Bone marrow (tissue), 2 donors: ENCODE measurements at regions not wholly inside any gene's neighbourhood (a gene's known extent, or its start where the extent isn't known, plus 50 kb on each side); places are given as distances from the start of the nearest gene placed in this dataset.

Experiments used
- DNase-seq, 2 donors: peaks; one replicate each; lab custom pipeline; 2025; lab: John Stamatoyannopoulos, UW

- no peak for DNase-seq
These were observed 271.2 kb upstream of the IRX2 start for GRCh38 chr5:3022665-3023064.

- no peak for DNase-seq
These were observed 268.9 kb upstream of the IRX2 start for GRCh38 chr5:3020426-3020825.

GRCh38 chr5:3019045-3019444, 267.6 kb upstream of the IRX2 start:
- DNase-seq: no peak

DNA sequence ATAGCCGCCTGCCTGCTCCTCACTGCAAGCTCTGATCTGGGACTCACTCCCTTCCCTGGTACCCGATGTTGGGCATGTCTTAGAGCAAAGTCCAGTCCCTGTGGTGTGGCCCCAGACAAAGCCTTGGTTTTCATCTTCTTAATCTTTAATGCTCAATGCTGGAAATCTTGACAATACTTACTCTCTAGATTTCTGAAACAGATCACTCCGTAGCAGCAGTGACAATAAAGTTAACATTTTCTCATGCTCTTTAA, 260.2 kb upstream of the IRX2 start:
- DNase-seq: no peak

GRCh38 chr5:3010953-3011763, 259.7 kb upstream of the IRX2 start:
- DNase-seq: no peak

DNA sequence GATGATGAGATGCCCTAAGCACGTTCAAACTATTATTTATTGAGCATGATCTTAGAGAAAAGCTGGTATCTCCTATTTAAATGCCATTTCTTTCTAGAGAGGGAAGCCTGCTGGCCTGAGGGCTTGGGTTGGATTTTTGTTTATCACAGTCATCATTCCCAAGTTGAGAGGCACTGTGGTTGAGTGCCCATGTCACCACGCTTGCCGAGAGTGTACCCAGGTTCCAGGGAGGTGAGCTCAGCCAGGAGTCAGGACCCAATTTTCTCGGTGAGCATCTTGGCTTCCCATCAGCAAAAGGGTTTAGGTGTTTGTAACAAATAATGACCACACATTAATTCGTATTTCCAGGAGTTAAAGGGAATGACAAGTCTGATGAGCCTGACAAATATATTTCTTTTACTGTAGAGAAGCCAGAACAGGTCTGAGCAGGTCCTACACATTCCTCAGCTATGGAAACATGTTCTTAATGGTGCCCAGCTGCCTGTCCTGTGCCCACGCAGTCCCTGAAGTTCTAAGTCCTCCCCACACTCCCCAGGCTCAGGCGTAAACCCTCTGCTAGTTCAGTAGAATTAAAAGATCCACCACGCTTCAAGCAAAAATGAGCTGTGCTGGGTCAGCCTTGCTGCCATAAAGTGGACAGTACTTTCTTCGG, 258.9 kb upstream of the IRX2 start:
- no peak for DNase-seq

- DNase-seq: no peak
These were observed 258.1 kb upstream of the IRX2 start for GRCh38 chr5:3009605-3010004.

DNA sequence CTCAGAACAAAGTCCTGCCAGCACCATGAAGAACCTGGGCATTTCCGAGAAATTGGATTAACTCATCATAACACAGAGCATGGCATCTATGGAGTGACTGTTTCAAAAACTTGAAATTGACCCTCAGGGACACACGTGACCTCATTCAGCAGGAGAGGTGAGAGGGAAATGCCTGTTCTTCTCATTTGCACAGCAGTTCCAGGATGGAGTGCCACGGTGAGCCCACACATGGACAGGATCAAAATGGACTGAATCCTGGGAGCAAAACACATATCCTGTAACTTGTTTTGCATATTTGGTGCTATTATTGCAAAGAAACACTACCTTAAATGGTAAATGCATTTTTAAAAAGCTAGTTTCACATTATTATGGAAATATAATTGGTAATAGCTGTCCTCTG, 256.1 kb upstream of the IRX2 start:
- no peak for DNase-seq

DNA sequence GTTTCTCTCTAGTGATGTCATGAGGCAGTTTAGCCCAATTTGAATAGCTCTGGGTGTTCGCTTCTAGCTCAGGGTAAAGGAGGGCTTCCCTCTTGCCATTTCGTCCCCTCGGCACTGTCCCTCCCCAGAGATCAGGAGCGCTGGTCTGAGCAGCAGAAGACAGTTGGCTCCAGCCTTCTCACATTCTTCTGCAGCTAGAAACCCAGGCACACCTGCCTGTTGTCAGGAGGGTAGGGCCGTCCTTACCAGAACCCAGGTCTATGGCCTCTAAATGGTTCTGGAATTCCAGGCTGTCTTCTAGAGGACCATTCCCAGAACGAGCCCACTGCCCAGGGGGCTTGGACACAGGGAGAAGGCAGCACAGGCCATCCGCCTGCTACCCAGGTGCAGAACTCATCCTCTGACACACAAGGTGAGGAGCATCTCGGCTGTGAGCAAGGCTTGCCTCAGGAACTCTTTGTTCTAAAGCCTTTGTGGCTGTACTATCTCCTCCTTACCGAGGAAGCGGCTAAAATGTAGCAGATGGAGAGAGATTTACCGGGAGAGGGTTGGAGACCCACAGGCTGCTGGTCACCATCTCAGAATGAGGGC, 255.6 kb upstream of the IRX2 start:
- no peak for DNase-seq

- no peak for DNase-seq
These were observed 255.0 kb upstream of the IRX2 start for GRCh38 chr5:3006526-3006925.

DNA sequence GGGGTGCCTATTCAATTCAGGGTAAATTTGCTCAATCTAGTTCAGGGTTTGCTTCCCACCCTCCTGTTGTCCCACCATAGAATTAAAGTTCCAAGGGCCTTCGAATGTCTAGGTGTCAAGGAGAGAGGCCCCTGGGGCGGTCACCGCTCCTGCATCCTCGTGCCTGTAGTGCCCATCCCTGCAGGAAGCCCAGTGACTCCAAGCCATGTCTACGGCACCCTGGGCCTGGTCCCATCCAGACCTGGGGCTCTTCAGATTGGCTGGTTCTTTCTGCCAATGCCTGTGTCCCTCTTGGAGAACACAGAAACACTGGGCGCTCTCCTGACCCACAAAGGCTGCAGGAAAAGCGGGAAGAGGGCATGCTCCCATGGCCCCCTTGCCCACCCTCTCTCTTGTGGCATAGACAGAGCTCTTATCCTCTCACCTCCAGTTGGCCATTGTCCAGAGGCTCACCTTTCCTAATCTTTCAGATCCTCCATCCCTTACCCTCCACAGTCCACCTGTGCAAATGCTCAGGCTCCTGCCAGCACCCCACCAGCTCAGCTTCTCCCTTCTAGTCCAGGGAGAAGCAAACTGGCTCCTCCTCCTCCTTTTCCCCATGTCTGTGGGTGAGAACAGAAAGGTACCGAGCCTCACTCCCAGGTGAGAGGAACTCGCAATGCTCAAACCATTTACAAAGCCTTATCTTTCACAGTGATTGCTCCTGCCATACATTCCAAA, 253.0 kb upstream of the IRX2 start:
- DNase-seq: no peak

GRCh38 chr5:3002230-3002629, 250.8 kb upstream of the IRX2 start:
- no peak for DNase-seq

GRCh38 chr5:3000631-3001030, 249.2 kb upstream of the IRX2 start:
- no peak for DNase-seq

DNA sequence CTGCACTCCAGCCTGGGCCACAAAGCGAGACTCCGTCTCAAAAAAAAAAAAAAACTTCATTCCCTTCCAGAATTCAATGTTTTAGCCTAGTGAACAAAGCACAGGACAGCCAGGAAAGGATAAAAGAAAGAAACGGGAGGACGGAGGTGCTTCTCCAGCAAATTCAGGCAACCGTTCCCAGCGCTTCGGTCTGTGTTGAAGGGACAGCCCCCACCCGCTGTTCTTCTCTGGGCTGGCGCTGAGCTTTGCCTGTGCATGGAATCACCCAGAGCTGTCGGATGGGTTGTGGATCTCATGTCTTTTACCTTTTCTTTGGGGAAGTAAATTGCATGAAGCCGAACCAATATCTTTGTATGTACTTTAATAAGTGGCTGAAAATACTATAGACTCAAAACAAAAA, 248.4 kb upstream of the IRX2 start:
- DNase-seq: no peak

DNA sequence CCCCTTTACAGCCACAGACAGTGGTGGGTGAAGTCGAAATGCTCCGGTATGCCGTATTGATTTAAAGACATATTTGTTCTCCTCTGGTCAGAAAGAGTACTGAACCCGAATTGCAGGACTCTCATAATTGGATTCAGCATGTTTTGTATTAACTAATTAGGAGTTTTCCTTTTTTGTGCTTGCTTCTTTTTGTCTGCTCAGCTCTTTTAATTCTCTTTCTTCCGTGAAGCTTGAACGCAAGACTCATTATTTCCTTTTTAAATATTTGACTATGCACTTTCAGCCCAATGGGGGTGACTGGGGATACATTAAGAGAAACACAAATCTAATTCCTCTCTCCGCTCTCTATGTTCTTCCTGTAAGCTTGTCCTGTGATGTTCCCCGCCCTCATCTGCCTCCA, 246.6 kb upstream of the IRX2 start:
- DNase-seq: no peak

DNA sequence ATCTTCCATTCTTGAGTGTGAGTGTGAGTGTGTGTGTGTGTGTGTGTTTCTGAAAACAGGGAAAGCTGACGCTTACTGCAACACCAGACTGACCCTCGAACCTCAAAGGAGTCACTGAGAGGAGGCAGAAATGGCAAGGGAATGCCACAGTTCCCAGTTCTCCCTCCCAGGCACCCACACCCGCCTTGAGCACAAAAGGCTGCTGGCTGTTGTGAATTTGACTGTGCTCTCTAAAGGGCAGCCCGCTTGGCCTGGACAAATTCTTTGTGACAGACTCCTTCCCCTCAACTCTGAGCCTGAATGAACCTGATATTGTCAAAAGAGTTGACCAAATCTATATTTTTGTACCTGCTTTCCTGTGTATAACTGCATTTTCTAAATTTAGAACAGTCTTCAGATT, 245.7 kb upstream of the IRX2 start:
- DNase-seq: no peak

DNA sequence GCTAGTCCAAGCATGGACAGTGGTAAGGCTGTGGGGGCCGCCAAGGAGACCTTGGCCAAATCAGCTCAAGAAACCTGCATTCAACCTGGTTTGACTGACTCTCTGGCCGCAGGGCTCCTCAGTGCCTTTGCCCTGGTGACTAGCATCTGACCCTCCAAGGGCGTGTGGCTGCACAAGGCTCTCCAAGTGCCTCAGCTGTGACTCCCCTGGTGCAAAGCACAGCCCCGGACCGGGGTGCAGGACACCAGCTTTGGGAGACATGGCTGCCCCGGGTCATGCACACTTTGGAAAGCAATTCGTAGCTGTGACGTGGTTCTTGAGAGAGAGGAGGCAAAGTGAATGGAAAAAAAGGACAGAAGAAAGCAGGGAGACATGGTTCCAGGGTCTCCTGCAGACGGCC, 245.2 kb upstream of the IRX2 start:
- DNase-seq: no peak

- DNase-seq: no peak
These were observed 244.8 kb upstream of the IRX2 start for GRCh38 chr5:2996248-2996647.

DNA sequence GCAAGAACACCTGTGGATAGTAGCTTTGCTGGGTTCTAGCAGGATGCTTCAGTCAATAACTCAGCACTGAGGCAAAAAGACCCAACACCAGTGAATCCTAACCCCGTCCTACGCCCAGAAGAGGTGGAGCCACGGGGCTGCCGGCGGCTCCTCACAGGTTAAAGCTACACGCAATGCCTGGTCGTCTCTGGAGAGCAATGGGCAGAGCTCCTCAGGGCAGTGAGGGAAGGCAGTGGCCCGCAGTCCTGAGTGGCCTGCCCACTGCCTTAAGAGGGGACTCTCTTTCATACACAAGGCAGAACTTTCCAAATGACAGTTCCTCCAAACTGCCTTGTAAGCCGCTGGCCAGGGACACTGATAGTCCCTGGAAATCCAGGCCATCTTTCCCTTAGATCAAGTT, 244.2 kb upstream of the IRX2 start:
- DNase-seq: no peak

- DNase-seq: no peak
These were observed 243.6 kb upstream of the IRX2 start for GRCh38 chr5:2995035-2995434.

DNA sequence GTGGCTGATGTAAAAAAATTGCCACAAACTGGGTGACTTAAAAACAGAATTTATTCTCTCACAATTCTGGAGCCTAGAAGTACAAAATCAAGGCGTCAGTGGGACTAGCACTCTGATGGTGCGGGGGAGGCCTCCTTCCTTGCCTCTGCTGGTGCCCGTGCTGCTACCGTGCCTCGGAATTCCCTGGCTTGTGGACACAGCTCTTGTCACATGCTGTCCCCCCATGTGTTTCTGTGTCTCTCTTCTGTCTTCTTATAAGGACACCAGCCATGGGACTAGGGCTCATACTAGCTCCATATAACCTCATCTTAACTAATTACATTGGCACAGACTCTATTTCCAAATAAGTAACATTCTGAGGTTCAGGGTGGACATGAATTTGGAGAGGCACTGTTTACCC, 242.3 kb upstream of the IRX2 start:
- no peak for DNase-seq

DNA sequence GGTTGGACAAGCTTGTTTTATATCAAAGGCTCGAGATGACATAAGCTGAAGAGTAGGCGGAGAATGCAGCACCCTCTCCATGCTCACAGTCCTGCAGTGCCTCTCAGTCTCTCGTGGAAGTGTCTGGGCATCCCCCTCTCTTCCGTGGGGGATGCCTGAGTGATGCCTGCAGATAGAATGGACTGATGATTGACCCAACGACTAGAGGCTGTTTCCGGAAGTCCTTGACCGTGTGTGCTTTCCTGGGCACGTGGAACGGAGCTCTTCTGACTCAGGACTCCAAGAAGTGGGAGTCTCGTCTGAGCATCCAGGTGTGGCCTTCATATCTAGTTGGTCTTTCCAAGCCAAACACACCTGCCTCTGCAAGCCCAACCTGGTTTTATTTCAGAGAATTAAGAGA, 241.8 kb upstream of the IRX2 start:
- DNase-seq: no peak

- DNase-seq: no peak
These were observed 241.3 kb upstream of the IRX2 start for GRCh38 chr5:2992806-2993205.
